KMS-11 (cell line): ENCODE measurements at regions not wholly inside any gene's neighbourhood (a gene's known extent, or its start where the extent isn't known, plus 50 kb on each side); places are given as distances from the start of the nearest gene placed in this dataset.

ENCODE experiments used
- H2AFZ ChIP-seq: fragments of 200-600 bp; sonication (generic); 2 replicates; pipeline ENCODE4 v1.6.1; 2016; ENCODE audit warnings: antibody characterized with exemption, mixed run types, low read depth
- H3K27ac ChIP-seq: fragments of 200-600 bp; sonication (generic); 2 replicates; pipeline ENCODE4 v1.6.1; 2016; ENCODE audit warnings: mild to moderate bottlenecking, mixed run types
- H3K27me3 ChIP-seq: fragments of 200-600 bp; sonication (generic); 2 replicates; pipeline ENCODE4 v1.6.1; 2017; ENCODE audit warnings: mild to moderate bottlenecking, low read depth, mixed run types, moderate library complexity; ENCODE audit not compliant: insufficient read depth
- H3K36me3 ChIP-seq: fragments of 200-600 bp; sonication (generic); 2 replicates; pipeline ENCODE4 v1.6.1; 2017; ENCODE audit warnings: mild to moderate bottlenecking, mixed run types; ENCODE audit not compliant: insufficient read depth
- H3K4me1 ChIP-seq: fragments of 200-600 bp; sonication (generic); 2 replicates; pipeline ENCODE4 v1.6.1; 2016; ENCODE audit warnings: mild to moderate bottlenecking, low read depth, mixed run types; ENCODE audit not compliant: poor library complexity, severe bottlenecking
- H3K4me2 ChIP-seq: fragments of 200-600 bp; sonication (generic); 2 replicates; pipeline ENCODE4 v1.7.0; 2016; ENCODE audit warnings: mild to moderate bottlenecking, mixed run types
- H3K4me3 ChIP-seq: fragments of 200-600 bp; sonication (generic); IDR thresholded peaks from 2 replicates; pipeline ENCODE4 v1.6.1; 2017; ENCODE audit warnings: low read depth, low read length, mixed read lengths; ENCODE audit not compliant: insufficient read depth
- H3K79me2 ChIP-seq: fragments of 200-600 bp; sonication (generic); 2 replicates; pipeline ENCODE4 v1.6.1; 2016; ENCODE audit warnings: low read depth, mixed run types; ENCODE audit not compliant: insufficient read depth
- H3K9ac ChIP-seq: fragments of 200-600 bp; sonication (generic); 2 replicates; pipeline ENCODE4 v1.6.1; 2016; ENCODE audit warnings: mild to moderate bottlenecking, mixed run types
- H4K20me1 ChIP-seq: fragments of 200-600 bp; sonication (generic); 2 replicates; pipeline ENCODE4 v1.6.1; 2016; ENCODE audit warnings: mild to moderate bottlenecking, mixed run types; ENCODE audit not compliant: insufficient read depth
- TF ChIP-seq, protein P1 (sequence below): fragments of 200-600 bp; sonication (generic); conservative IDR thresholded peaks from 2 replicates; pipeline ENCODE4 v1.6.1; 2017; ENCODE audit warnings: low read depth, mild to moderate bottlenecking, antibody characterized with exemption, low read length, moderate library complexity, mixed read lengths

DNA sequence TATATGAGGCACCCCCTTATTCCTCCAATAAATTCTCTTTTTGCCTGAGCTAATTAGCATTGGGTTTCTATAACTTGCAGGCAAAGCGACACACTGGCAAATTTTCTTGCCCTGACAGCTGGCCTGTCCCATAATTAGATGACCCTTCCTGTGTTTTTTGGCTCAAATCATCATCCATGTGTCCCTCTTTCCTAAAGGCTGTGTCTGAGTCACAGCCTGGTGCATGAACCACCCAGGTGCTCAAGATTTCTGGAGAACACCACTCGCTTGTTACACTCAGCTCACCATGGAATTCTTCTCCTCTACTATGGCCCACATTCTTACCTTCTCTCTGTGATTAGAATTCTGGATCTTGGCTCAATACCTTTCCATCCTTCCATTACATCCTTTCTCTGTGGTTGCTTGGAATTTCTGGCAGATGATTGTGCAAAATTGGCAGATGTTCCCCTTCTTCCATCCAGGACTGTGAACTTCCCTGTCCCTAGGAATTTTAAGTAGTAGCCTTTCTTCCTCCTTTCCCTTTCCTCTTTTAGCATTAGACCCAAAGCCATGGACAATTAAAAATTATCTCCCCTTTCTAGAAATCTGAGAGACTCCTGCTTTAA lies 116.0 kb upstream of the ANKRD1 start:
- H3K4me3 ChIP-seq, result no peak overlapping the region
- TF ChIP-seq, protein P1, sequence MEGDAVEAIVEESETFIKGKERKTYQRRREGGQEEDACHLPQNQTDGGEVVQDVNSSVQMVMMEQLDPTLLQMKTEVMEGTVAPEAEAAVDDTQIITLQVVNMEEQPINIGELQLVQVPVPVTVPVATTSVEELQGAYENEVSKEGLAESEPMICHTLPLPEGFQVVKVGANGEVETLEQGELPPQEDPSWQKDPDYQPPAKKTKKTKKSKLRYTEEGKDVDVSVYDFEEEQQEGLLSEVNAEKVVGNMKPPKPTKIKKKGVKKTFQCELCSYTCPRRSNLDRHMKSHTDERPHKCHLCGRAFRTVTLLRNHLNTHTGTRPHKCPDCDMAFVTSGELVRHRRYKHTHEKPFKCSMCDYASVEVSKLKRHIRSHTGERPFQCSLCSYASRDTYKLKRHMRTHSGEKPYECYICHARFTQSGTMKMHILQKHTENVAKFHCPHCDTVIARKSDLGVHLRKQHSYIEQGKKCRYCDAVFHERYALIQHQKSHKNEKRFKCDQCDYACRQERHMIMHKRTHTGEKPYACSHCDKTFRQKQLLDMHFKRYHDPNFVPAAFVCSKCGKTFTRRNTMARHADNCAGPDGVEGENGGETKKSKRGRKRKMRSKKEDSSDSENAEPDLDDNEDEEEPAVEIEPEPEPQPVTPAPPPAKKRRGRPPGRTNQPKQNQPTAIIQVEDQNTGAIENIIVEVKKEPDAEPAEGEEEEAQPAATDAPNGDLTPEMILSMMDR, result no peak
- no peaks in the 10 kb centered on the region for H3K27me3 ChIP-seq
- no peak overlapping the region for H2AFZ ChIP-seq
- H3K27ac ChIP-seq, result no peak overlapping the region
- H3K79me2 ChIP-seq, result no peaks in the 10 kb centered on the region
- no peak overlapping the region for H3K9ac ChIP-seq
- no peaks in the 10 kb centered on the region for H3K36me3 ChIP-seq
- H3K4me2 ChIP-seq, result no peak overlapping the region
- H3K4me1 ChIP-seq, result no peaks in the 10 kb centered on the region
- no peaks in the 10 kb centered on the region for H4K20me1 ChIP-seq

DNA sequence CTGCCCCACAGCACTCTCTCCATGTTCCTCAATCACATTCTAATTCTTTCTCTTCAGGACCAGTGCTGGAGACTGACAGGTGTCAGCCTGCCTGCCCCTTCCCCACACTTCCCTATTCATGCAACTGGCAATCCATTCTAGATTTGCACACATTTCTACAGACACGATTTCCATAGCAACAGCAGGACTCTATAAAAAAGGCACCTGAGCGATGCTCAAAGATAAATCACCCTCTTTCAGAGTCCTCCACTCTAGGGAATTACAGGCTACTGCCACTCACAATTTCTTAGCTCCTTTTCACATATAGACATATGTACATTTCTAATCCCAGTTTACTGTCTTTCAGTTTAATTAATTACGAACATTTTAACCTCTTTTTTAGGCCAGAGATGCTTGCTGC lies 118.1 kb upstream of the ANKRD1 start:
- Histone ChIP-seq H3K79me2 (no peaks in the 10 kb centered on the region), H3K4me1 (no peaks in the 10 kb centered on the region), H3K9ac (no peak overlapping the region), H3K27me3 (no peaks in the 10 kb centered on the region), H3K27ac (no peak overlapping the region), H3K36me3 (no peaks in the 10 kb centered on the region), H2AFZ (no peak overlapping the region), H4K20me1 (no peaks in the 10 kb centered on the region), H3K4me3 (no peak overlapping the region), H3K4me2 (no peak overlapping the region)
- TF ChIP-seq, protein P1, result no peak

GRCh38 chr10:91040343-91040742 lies 119.5 kb upstream of the ANKRD1 start:
- Histone ChIP-seq H3K4me1 (no peaks in the 10 kb centered on the region), H3K27me3 (no peaks in the 10 kb centered on the region), H3K36me3 (no peaks in the 10 kb centered on the region), H3K9ac (no peak overlapping the region), H3K4me2 (no peak overlapping the region), H3K79me2 (no peaks in the 10 kb centered on the region), H3K27ac (no peak overlapping the region), H2AFZ (no peak overlapping the region), H3K4me3 (no peak overlapping the region), H4K20me1 (no peaks in the 10 kb centered on the region)
- TF ChIP-seq, protein P1, result no peak

GRCh38 chr10:91042069-91042468 lies 121.2 kb upstream of the ANKRD1 start:
- Histone ChIP-seq H3K9ac (no peak overlapping the region), H3K27me3 (no peaks in the 10 kb centered on the region), H2AFZ (no peak overlapping the region), H4K20me1 (no peaks in the 10 kb centered on the region), H3K79me2 (no peaks in the 10 kb centered on the region), H3K27ac (no peak overlapping the region), H3K4me1 (no peaks in the 10 kb centered on the region), H3K36me3 (no peaks in the 10 kb centered on the region), H3K4me2 (no peak overlapping the region), H3K4me3 (no peak overlapping the region)
- TF ChIP-seq, protein P1, result no peak
